MM.1S (cell line): ENCODE measurements at regions not wholly inside any gene's neighbourhood (a gene's known extent, or its start where the extent isn't known, plus 50 kb on each side); places are given as distances from the start of the nearest gene placed in this dataset.

Source experiments
- CTCF ChIP-seq: fragments of 300-600 bp; sonication (generic); IDR thresholded peaks from 2 replicates; pipeline ENCODE4 v1.5.1; 2016; ENCODE audit warnings: antibody characterized with exemption, low read length, mixed read lengths
- EZH2 ChIP-seq: fragments of 300-600 bp; sonication (generic); optimal IDR thresholded peaks from 2 replicates; pipeline ENCODE3; 2017; ENCODE audit warnings: low read depth, mild to moderate bottlenecking, antibody characterized with exemption, low read length, mixed read lengths

GRCh38 chr4:64967286-64967685, 558.0 kb upstream of the TECRL start:
- TF ChIP-seq CTCF (no peak), EZH2 (no peak)
